CD14-positive monocyte (primary cell): ENCODE measurements at regions not wholly inside any gene's neighbourhood (a gene's known extent, or its start where the extent isn't known, plus 50 kb on each side); places are given as distances from the start of the nearest gene placed in this dataset.

Experiments used
- DNase-seq, 3 donors: peaks; one replicate each; pipeline ENCODE4 v3.0.0-alpha.2; 2011 to 2022
- H2AFZ ChIP-seq: 2 replicates; pipeline ENCODE4 v1.6.0; 2012; ENCODE audit warnings: mild to moderate bottlenecking, low read depth, low read length, inconsistent platforms; ENCODE audit not compliant: insufficient read depth, poor library complexity, severe bottlenecking
- H3K27ac ChIP-seq, 2 donors: 1 replicate in 1 of 2; 2 replicates in 1 of 2; pipeline ENCODE4 v1.5.1; 2012 to 2013; ENCODE audit warnings: low read length in 2 of 2, control low read depth in 1 of 2, inconsistent platforms in 1 of 2, low read depth in 1 of 2, mild to moderate bottlenecking in 1 of 2
- H3K27me3 ChIP-seq, 2 donors: one replicate each; pipeline versions ENCODE4 v1.6.0 to v1.6.1; 2011 to 2013; ENCODE audit warnings: low read length in 2 of 2; ENCODE audit not compliant: control insufficient read depth in 2 of 2, insufficient read depth in 2 of 2
- H3K36me3 ChIP-seq, 2 donors: replicated peaks in 1 of 2; 1 replicate in 1 of 2; 2 replicates in 1 of 2; pipeline versions ENCODE4 v1.5.1 to v1.6.1; 2012 to 2013; ENCODE audit warnings: low read length in 2 of 2, control low read depth in 1 of 2, inconsistent platforms in 1 of 2, mild to moderate bottlenecking in 1 of 2; ENCODE audit not compliant: insufficient read depth in 2 of 2, control insufficient read depth in 1 of 2
- H3K4me1 ChIP-seq, 2 donors: 1 replicate in 1 of 2; 2 replicates in 1 of 2; pipeline versions ENCODE4 v1.5.1 to v1.6.1; 2012 to 2013; ENCODE audit warnings: low read length in 2 of 2, control low read depth in 1 of 2, inconsistent platforms in 1 of 2, mild to moderate bottlenecking in 1 of 2, moderate library complexity in 1 of 2; ENCODE audit not compliant: insufficient read depth in 2 of 2, control insufficient read depth in 1 of 2
- H3K4me2 ChIP-seq: replicated peaks from 2 replicates; pipeline ENCODE3; 2012; ENCODE audit warnings: low read length, moderate library complexity, mild to moderate bottlenecking; ENCODE audit not compliant: poor library complexity, severe bottlenecking; ENCODE audit errors: extremely low read depth
- H3K4me3 ChIP-seq, 3 experiments: fragments of 200-600 bp in 1 of 3; sonication (generic) in 1 of 3; replicated peaks in 1 of 3; 1 replicate in 2 of 3; 2 replicates in 1 of 3; pipeline ENCODE4 v1.5.1; 2011 to 2013; ENCODE audit warnings: low read length in 3 of 3, mild to moderate bottlenecking in 3 of 3, control low read depth in 2 of 3, low read depth in 2 of 3, inconsistent platforms in 1 of 3, moderate library complexity in 1 of 3
- H3K79me2 ChIP-seq: 2 replicates; pipeline ENCODE4 v1.6.0; 2012; ENCODE audit warnings: mild to moderate bottlenecking, control low read depth, inconsistent platforms, low read length, moderate library complexity; ENCODE audit not compliant: insufficient read depth
- H3K9ac ChIP-seq: 2 replicates; pipeline ENCODE4 v1.6.0; 2017; ENCODE audit warnings: low read length, mild to moderate bottlenecking; ENCODE audit not compliant: insufficient read depth, poor library complexity, severe bottlenecking
- H3K9me3 ChIP-seq, 2 donors: replicated peaks in 1 of 2; 1 replicate in 1 of 2; 2 replicates in 1 of 2; pipeline versions ENCODE4 v1.5.1 to v1.6.1; 2012 to 2013; ENCODE audit warnings: low read length in 2 of 2, control low read depth in 1 of 2; ENCODE audit not compliant: control insufficient read depth in 1 of 2, insufficient read depth in 1 of 2
- H4K20me1 ChIP-seq: 2 replicates; pipeline ENCODE4 v1.6.0; 2012; ENCODE audit warnings: mild to moderate bottlenecking, low read length, control low read depth, moderate library complexity; ENCODE audit not compliant: insufficient read depth
- H3K27ac Mint-ChIP-seq, 7 donors: one replicate each; pipeline ENCODE4 v1.8.0; 2020; ENCODE audit warnings: mild to moderate bottlenecking in 7 of 7, mixed read lengths in 7 of 7, moderate library complexity in 6 of 7, inconsistent platforms in 2 of 7
- H3K27me3 Mint-ChIP-seq, 3 donors: one replicate each; pipeline ENCODE4 v1.8.0; 2021 to 2022; ENCODE audit warnings: low read depth in 3 of 3, mild to moderate bottlenecking in 3 of 3, mixed read lengths in 3 of 3, moderate library complexity in 3 of 3, inconsistent platforms in 1 of 3
- H3K36me3 Mint-ChIP-seq, 2 donors: one replicate each; pipeline ENCODE4 v1.8.0; 2020; ENCODE audit warnings: mixed read lengths in 2 of 2, inconsistent platforms in 1 of 2, mild to moderate bottlenecking in 1 of 2
- H3K4me1 Mint-ChIP-seq: one replicate; pipeline ENCODE4 v1.8.0; 2020; ENCODE audit warnings: mild to moderate bottlenecking, mixed read lengths
- H3K4me3 Mint-ChIP-seq, 2 donors: one replicate each; pipeline ENCODE4 v1.8.0; 2020; ENCODE audit warnings: mild to moderate bottlenecking in 2 of 2, mixed read lengths in 2 of 2, moderate library complexity in 1 of 2
- H3K9me3 Mint-ChIP-seq, 7 donors: one replicate each; pipeline ENCODE4 v1.8.0; 2020 to 2022; ENCODE audit warnings: mixed read lengths in 7 of 7, mild to moderate bottlenecking in 6 of 7, moderate library complexity in 6 of 7, inconsistent platforms in 2 of 7
- CTCF ChIP-seq: fragments of 200-600 bp; IDR thresholded peaks from one replicate; pipeline ENCODE4 v1.8.0; 2022; ENCODE audit warnings: antibody characterized with exemption, mild to moderate bottlenecking
- WGBS: methylation state at CpG from one replicate; pipeline ENCODE4 v1.1.5; 2013; ENCODE audit warnings: missing lambda C conversion rate; ENCODE audit not compliant: insufficient coverage; 5-methylcytosine and 5-hydroxymethylcytosine counted together
- intact Hi-C, 2 donors: fragments of 100-400 bp; cut with micrococcal nuclease; formaldehyde crosslinking; loops; one replicate each; pipeline versions ENCODE4 v1.15.0 to v1.15.1; 2023

DNA sequence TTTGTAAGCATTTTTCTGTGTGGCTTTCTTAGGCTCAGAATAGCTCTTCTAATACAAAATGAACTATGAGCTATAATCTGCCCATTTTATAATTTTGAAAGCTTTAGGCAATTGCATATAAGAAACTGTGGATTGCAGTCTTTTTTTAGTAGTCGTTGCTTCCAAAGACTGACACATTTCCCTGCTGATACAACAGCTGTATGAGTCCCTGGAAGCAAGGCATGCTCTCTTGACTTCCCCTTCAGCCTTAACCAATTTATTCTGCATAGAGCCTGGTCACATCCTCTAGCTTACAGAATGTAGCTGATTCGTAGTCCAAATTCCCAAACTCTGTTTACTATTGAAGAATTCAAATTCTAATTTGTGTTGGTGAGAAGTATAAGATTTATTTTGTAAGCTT, 155.3 kb upstream of the EYA4 start:
- H3K27me3 ChIP-seq: no peaks in the 10 kb centered on the region
- H3K4me1 ChIP-seq: no peaks in the 10 kb centered on the region
- Mint-ChIP-seq H3K4me3 (no peak overlapping the region), H3K9me3 (peaks cover 0 to 3% (median 0%) of the 10 kb centered on the region in 7 donors), H3K36me3 (no peaks in the 10 kb centered on the region), H3K27ac (no peak overlapping the region), H3K27me3 (peaks cover 0 to 1% (median 0%) of the 10 kb centered on the region in 3 donors), H3K4me1 (no peaks in the 10 kb centered on the region)
- H3K79me2 ChIP-seq: no peaks in the 10 kb centered on the region
- no peaks in the 10 kb centered on the region for H4K20me1 ChIP-seq
- no peak overlapping the region for H3K4me2 ChIP-seq
- H3K36me3 ChIP-seq: no peaks in the 10 kb centered on the region
- no peak overlapping the region for H2AFZ ChIP-seq
- intact Hi-C loops: no loop called here
- H3K4me3 ChIP-seq: no peak overlapping the region
- 0% methylated on average over 1 of the region's 2 CpGs for WGBS
- H3K9ac ChIP-seq: no peak overlapping the region
- TF ChIP-seq CTCF: no peak
- H3K27ac ChIP-seq: no peak overlapping the region
- no peaks in the 10 kb centered on the region for H3K9me3 ChIP-seq
- no peak for DNase-seq

GRCh38 chr6:133088931-133089695, 152.0 kb upstream of the EYA4 start:
- H3K36me3 ChIP-seq: no peaks in the 10 kb centered on the region
- 79% methylated on average over 3 of the region's 5 CpGs for WGBS
- H3K9ac ChIP-seq: no peak overlapping the region
- no peaks in the 10 kb centered on the region for H3K36me3 Mint-ChIP-seq
- intact Hi-C loops: no loop called here
- no peaks in the 10 kb centered on the region for H3K4me1 ChIP-seq
- no peak overlapping the region for H2AFZ ChIP-seq
- H3K27ac ChIP-seq: no peak overlapping the region
- no peaks in the 10 kb centered on the region for H3K27me3 Mint-ChIP-seq
- no peaks in the 10 kb centered on the region for H3K27me3 ChIP-seq
- no peak overlapping the region for H3K4me3 ChIP-seq
- no peaks in the 10 kb centered on the region for H3K9me3 ChIP-seq
- no peak for DNase-seq
- no peaks in the 10 kb centered on the region for H4K20me1 ChIP-seq
- H3K4me3 Mint-ChIP-seq: no peak overlapping the region
- TF ChIP-seq CTCF: no peak
- no peak overlapping the region for H3K4me2 ChIP-seq
- no peak overlapping the region for H3K27ac Mint-ChIP-seq
- no peaks in the 10 kb centered on the region for H3K4me1 Mint-ChIP-seq
- H3K9me3 Mint-ChIP-seq: no peaks in the 10 kb centered on the region
- no peaks in the 10 kb centered on the region for H3K79me2 ChIP-seq
